ENCODE measurements at regions not wholly inside any gene's neighbourhood (a gene's known extent, or its start where the extent isn't known, plus 50 kb on each side); places are given as distances from the start of the nearest gene placed in this dataset.

DNA sequence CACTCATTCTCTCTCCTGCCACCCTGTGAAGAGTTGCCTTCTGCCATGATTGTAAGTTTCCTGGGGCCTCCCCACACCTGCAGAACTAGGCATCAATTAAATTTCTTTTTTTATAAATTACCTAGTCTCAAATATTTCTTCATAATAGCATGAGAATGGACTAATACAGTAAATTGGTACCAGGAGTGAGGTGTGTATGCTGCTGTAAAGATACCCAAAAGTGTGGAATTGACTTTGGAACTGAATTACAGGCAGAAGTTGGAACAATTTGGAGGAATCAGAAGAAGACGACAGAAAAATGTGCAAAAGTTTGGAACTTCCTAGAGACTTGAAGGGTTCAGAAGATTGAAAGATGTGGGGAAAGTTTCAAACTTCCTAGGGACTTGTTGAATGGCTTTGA lies 308.1 kb upstream of the TMPRSS15 start:
- POLR2A ChIA-PET = no interaction called here
- Histone ChIP-seq H3K27ac (ENCODE audit: low read depth, low read length) (no peak overlapping the region), H3K9me3 (ENCODE audit: control insufficient read depth, insufficient read depth, low read length) (peaks cover 9% of the 10 kb centered on the region), H3K4me3 (ENCODE audit: low read depth, low read length) (no peak overlapping the region), H3K27me3 (ENCODE audit: control insufficient read depth, insufficient read depth, low read length) (no peaks in the 10 kb centered on the region)
- CTCF ChIA-PET = no interaction called here
- DNase-seq (ENCODE audit: low read depth, low spot score) = no peak
- TF ChIP-seq, protein P1, sequence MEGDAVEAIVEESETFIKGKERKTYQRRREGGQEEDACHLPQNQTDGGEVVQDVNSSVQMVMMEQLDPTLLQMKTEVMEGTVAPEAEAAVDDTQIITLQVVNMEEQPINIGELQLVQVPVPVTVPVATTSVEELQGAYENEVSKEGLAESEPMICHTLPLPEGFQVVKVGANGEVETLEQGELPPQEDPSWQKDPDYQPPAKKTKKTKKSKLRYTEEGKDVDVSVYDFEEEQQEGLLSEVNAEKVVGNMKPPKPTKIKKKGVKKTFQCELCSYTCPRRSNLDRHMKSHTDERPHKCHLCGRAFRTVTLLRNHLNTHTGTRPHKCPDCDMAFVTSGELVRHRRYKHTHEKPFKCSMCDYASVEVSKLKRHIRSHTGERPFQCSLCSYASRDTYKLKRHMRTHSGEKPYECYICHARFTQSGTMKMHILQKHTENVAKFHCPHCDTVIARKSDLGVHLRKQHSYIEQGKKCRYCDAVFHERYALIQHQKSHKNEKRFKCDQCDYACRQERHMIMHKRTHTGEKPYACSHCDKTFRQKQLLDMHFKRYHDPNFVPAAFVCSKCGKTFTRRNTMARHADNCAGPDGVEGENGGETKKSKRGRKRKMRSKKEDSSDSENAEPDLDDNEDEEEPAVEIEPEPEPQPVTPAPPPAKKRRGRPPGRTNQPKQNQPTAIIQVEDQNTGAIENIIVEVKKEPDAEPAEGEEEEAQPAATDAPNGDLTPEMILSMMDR (IDR thresholded peaks at IDR 0.05; ENCODE audit: low read depth, low read length) = no peak

DNA sequence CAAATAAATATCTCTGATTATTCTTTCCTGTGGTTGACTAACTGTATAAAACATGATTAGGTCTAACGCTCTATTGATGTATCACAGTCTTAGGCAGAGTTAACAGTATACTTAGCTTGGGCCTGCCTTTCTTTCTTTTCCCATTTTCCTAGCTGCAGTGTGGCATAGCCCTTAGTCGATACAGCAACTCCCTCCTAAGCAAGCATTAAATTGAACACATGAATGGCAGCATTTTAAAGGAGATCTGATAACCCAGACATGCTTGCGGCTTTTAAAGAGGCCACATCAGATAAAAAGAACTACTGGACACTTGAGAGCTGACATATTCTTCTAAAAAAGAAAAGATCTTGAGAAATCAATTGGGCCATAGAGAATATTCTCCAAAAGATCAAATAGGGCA lies 312.0 kb upstream of the TMPRSS15 start:
- POLR2A ChIA-PET = no interaction called here
- CTCF ChIA-PET = no interaction called here

DNA sequence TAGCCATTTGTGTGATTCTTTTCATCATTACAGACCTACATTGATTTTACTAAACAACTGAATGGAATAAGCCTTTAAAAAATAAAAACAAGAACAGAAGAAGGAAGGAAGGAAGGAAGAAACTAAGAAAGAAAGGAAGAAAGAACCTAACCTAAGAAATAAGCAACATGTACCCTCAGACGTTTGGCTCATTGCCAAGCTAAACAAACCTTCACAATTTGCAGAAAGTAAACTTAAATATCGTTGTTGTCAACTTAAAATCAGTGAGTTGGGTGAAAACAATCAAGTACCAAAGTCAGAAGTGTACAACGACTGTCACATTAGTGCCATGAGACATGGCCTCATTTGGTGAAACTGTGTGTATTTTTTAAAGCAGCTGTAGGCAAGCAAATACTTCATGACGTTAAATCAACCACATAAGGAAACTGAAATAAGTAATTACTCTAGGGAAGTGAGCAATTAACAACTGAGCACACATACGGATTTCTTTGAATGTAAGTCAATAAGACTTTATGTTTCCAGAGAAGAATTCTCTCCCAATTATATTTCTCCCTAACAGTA lies 313.1 kb upstream of the TMPRSS15 start:
- Histone ChIP-seq H3K27ac (ENCODE audit: low read depth, low read length) (no peak overlapping the region), H3K9me3 (ENCODE audit: control insufficient read depth, insufficient read depth, low read length) (peaks cover 7% of the 10 kb centered on the region), H3K4me3 (ENCODE audit: low read depth, low read length) (no peak overlapping the region), H3K27me3 (ENCODE audit: control insufficient read depth, insufficient read depth, low read length) (no peaks in the 10 kb centered on the region)
- TF ChIP-seq, protein P1 (IDR thresholded peaks at IDR 0.05; ENCODE audit: low read depth, low read length) = no peak
- no peak for DNase-seq (ENCODE audit: low read depth, low spot score)
- CTCF ChIA-PET = no interaction called here
- POLR2A ChIA-PET = no interaction called here

More for the DNA sequence above, 312.0 kb upstream of the TMPRSS15 start:
- Histone ChIP-seq H3K27ac (ENCODE audit: low read depth, low read length) (no peak overlapping the region), H3K4me3 (ENCODE audit: low read depth, low read length) (no peak overlapping the region), H3K9me3 (ENCODE audit: control insufficient read depth, insufficient read depth, low read length) (peaks cover 9% of the 10 kb centered on the region), H3K27me3 (ENCODE audit: control insufficient read depth, insufficient read depth, low read length) (no peaks in the 10 kb centered on the region)
- TF ChIP-seq, protein P1 (IDR thresholded peaks at IDR 0.05; ENCODE audit: low read depth, low read length) = no peak
- no peak for DNase-seq (ENCODE audit: low read depth, low spot score)

DNA sequence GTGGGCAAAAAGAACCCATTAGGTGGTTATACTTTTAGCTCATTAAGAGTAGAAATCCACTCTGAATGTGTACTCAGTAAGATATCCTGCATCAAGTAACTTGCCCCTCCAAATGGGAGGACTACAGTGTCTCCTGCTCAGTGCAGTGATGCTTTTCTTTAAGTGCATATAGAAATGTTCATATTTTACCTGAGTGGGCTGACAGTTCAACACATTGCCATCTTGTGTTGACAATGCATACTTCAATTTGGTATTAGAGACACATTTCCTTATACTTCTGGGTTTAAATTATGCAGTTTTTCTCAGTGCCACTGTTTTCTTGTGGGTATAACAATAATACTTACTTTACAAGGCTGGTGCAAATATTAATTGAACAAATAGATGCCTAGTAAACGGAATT lies 318.6 kb upstream of the TMPRSS15 start:
- TF ChIP-seq, protein P1 (IDR thresholded peaks at IDR 0.05; ENCODE audit: low read depth, low read length) = no peak
- Histone ChIP-seq H3K4me3 (ENCODE audit: low read depth, low read length) (no peak overlapping the region), H3K27ac (ENCODE audit: low read depth, low read length) (no peak overlapping the region), H3K27me3 (ENCODE audit: control insufficient read depth, insufficient read depth, low read length) (no peaks in the 10 kb centered on the region), H3K9me3 (ENCODE audit: control insufficient read depth, insufficient read depth, low read length) (peaks cover 11% of the 10 kb centered on the region; the same call in 1 of the 2 replicates)
- ChIA-PET POLR2A (no interaction called here), CTCF (no interaction called here)
- no peak for DNase-seq (ENCODE audit: low read depth, low spot score)

DNA sequence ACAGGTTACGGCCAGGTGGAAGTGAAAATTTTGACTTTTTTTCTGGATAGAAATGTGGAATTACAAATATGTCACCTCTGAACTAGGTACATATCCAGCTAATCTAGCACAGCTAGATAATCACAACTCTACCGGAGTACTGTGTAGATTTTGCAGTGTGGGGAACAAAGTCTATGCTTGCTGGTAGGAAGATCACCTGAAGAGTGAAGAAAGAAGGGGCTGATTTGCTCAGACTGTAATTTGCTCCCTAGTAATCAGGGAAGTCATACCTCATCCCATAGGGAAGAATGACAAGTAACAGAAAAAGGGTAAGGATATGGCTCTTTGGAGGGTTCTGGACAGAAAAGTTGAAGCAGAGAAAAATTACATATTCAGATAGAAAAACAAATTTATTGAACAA lies 319.6 kb upstream of the TMPRSS15 start:
- H3K27me3 ChIP-seq (ENCODE audit: control insufficient read depth, insufficient read depth, low read length) = no peaks in the 10 kb centered on the region
- TF ChIP-seq, protein P1 (IDR thresholded peaks at IDR 0.05; ENCODE audit: low read depth, low read length) = no peak
- peaks cover 11% of the 10 kb centered on the region; the same call in 1 of the 2 replicates for H3K9me3 ChIP-seq (ENCODE audit: control insufficient read depth, insufficient read depth, low read length)

More for the DNA sequence above, 319.6 kb upstream of the TMPRSS15 start:
- POLR2A ChIA-PET = no interaction called here
- DNase-seq (ENCODE audit: low read depth, low spot score) = no peak
- H3K4me3 ChIP-seq (ENCODE audit: low read depth, low read length) = no peak overlapping the region
- CTCF ChIA-PET = no interaction called here
- H3K27ac ChIP-seq (ENCODE audit: low read depth, low read length) = no peak overlapping the region

Measured in AG04450 (cell line).